Psoas muscle (tissue), 7 donors: ENCODE measurements at regions not wholly inside any gene's neighbourhood (a gene's known extent, or its start where the extent isn't known, plus 50 kb on each side); places are given as distances from the start of the nearest gene placed in this dataset.

Experiments used
- ATAC-seq, 4 donors: fragments of 200-7000 bp; cut with Tn5 transposase; one replicate each; pipeline ENCODE4 v1.9.1; 2020; ENCODE audit warnings: moderate library complexity in 3 of 4, mild to moderate bottlenecking in 2 of 4
- DNase-seq, 2 donors: peaks; one replicate each; pipeline ENCODE4 v3.0.0-alpha.2; 2020
- H3K27ac ChIP-seq: fragments of 200-600 bp; one replicate; pipeline ENCODE4 v1.8.0; 2022
- H3K27me3 ChIP-seq, 3 donors: fragments of 200-600 bp in 1 of 3; one replicate each; pipeline versions ENCODE4 v1.6.1 to v1.8.0; 2013 to 2022; ENCODE audit warnings: low read length in 2 of 3, mild to moderate bottlenecking in 2 of 3, moderate library complexity in 1 of 3; ENCODE audit not compliant: insufficient read depth in 3 of 3
- H3K36me3 ChIP-seq, 2 donors: fragments of 200-600 bp in 1 of 2; one replicate each; pipeline versions ENCODE4 v1.6.1 to v1.8.0; 2013 to 2022; ENCODE audit warnings: low read depth in 1 of 2, mild to moderate bottlenecking in 1 of 2, moderate library complexity in 1 of 2; ENCODE audit not compliant: insufficient read depth in 1 of 2
- H3K4me1 ChIP-seq: fragments of 200-600 bp; one replicate; pipeline ENCODE4 v1.8.0; 2022
- H3K4me3 ChIP-seq: fragments of 200-600 bp; one replicate; pipeline ENCODE4 v1.8.0; 2022; ENCODE audit warnings: mild to moderate bottlenecking
- H3K9me3 ChIP-seq: fragments of 200-600 bp; one replicate; pipeline ENCODE4 v1.8.0; 2022
- CTCF ChIP-seq: fragments of 200-600 bp; IDR thresholded peaks from one replicate; pipeline ENCODE4 v1.8.0; 2022; ENCODE audit warnings: antibody characterized with exemption
- WGBS, 3 donors: extraction: QIAGEN DNeasy Blood & Tissue Kit; methylation state at CpG; one replicate each; pipeline versions ENCODE4 v1.1.6 to v1.1.7; 2013; 5-methylcytosine and 5-hydroxymethylcytosine counted together
- intact Hi-C, 2 donors: fragments of 100-400 bp; cut with DNase I; formaldehyde crosslinking; loops; one replicate each; pipeline versions ENCODE4 v1.11.0 to v1.14.2; 2022
- donor health status: healthy with polysubstance abuse.
- donor health status: DM: no; HTN: no; CAD: no; lungs with moderate emphysema.
- donor health status: Bipolar disorder and iron deficiency.
- donor health status: healthy.
- donor health status: DM: yes; HTN: yes; CAD: no.
- donor health status: DM: no; HTN: no; CAD: no.
- donor health status: DM: yes; HTN: yes; CAD: no.

- peak; percentile 68 to 71 for DNase-seq
- H3K36me3 ChIP-seq = no peaks in the 10 kb centered on the region
- peak overlapping the region; percentile 88 for H3K27ac ChIP-seq
- 48 to 65% (median 50%) methylated on average over 8 of the region's 8 CpGs for WGBS, 3 donors
- H3K4me1 ChIP-seq = peaks cover 67% of the 10 kb centered on the region
- no peak overlapping the region for H3K4me3 ChIP-seq
- no peaks in the 10 kb centered on the region for H3K9me3 ChIP-seq
- no peak for TF ChIP-seq CTCF
- H3K27me3 ChIP-seq = no peaks in the 10 kb centered on the region
- ATAC-seq = peak in 3 of 4 donors; percentile 29 to 67 (median 51)
- intact Hi-C loops = no loop called here
Measured at GRCh38 chr6:3911614-3912336, 62.6 kb downstream of the FAM50B start.

GRCh38 chr6:3912361-3913076, 63.3 kb downstream of the FAM50B start:
- DNase-seq (no peak), ATAC-seq (peak; percentile 15 to 41 (median 24))
- TF ChIP-seq CTCF = no peak
- Histone ChIP-seq H3K4me3 (no peak overlapping the region), H3K27ac (peak overlapping the region; percentile 88), H3K9me3 (no peaks in the 10 kb centered on the region), H3K27me3 (no peaks in the 10 kb centered on the region), H3K4me1 (peaks cover 61% of the 10 kb centered on the region), H3K36me3 (no peaks in the 10 kb centered on the region)
- intact Hi-C loops = no loop called here
- WGBS, 3 donors = 52 to 68% (median 67%) methylated on average over 3 of the region's 3 CpGs

GRCh38 chr6:3913077-3913957, 64.1 kb downstream of the FAM50B start:
- no peak for DNase-seq
- H3K27ac ChIP-seq = peak overlapping the region; percentile 88
- TF ChIP-seq CTCF = no peak
- H3K4me1 ChIP-seq = peaks cover 53% of the 10 kb centered on the region
- ATAC-seq = peak; percentile 83 to 88 (median 86)
- 32 to 39% (median 36%) methylated on average over 6 of the region's 6 CpGs for WGBS, 3 donors
- no peaks in the 10 kb centered on the region for H3K27me3 ChIP-seq
- intact Hi-C loops = no loop called here
- no peaks in the 10 kb centered on the region for H3K36me3 ChIP-seq
- no peaks in the 10 kb centered on the region for H3K9me3 ChIP-seq
- no peak overlapping the region for H3K4me3 ChIP-seq

GRCh38 chr6:3913958-3914337, 64.8 kb downstream of the FAM50B start:
- ATAC-seq (no peak), DNase-seq (no peak)
- peaks cover 52% of the 10 kb centered on the region for H3K4me1 ChIP-seq
- H3K27ac ChIP-seq = peak overlapping the region; percentile 88
- H3K36me3 ChIP-seq = no peaks in the 10 kb centered on the region
- intact Hi-C loops = no loop called here
- no peaks in the 10 kb centered on the region for H3K27me3 ChIP-seq
- TF ChIP-seq CTCF = no peak
- H3K9me3 ChIP-seq = no peaks in the 10 kb centered on the region
- WGBS, 3 donors = 41 to 52% (median 52%) methylated on average over 4 of the region's 4 CpGs
- H3K4me3 ChIP-seq = no peak overlapping the region
